ENCODE measurements at regions not wholly inside any gene's neighbourhood (a gene's known extent, or its start where the extent isn't known, plus 50 kb on each side); places are given as distances from the start of the nearest gene placed in this dataset.

DNA sequence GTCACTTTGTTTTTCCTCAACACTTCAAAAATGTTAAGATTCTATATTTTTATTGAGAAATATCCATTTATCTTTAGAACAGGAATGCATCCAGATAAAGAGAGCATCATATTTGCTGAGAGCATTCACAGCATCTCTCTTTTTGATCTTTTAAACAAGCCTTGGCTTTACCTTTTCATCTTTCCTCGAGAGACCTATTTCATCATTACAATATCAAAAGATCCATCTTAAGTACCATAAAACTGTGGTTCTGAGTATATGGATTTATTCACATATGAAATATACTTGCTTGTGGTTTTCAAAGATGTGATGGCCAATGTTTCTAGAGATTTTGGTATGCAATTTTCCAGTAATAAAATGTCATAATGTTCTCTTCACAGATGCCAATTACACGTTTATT lies 1140.9 kb downstream of the GATA3 start:
- no peak for DNase-seq (ENCODE audit: low read depth, low spot score)

DNA sequence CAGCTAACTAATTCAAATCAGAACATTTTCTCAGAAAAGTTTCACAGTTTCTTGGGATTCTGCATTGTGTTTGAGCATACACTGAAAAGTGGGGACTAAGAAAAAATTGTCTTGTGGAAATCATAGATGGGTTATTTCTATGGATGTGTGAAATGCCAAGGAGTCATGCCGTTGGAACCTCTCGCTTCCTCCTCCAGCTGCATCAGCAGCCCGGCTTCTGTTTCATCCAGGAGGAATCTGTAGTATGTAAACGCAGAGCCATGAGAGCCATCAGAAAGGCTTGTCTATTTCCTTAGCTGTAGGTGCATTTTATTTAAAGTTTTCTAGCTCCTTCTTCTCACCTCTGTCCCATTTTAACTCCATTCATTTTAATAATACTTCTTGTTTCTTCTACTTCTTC lies 1144.1 kb downstream of the GATA3 start:
- no peak for DNase-seq (ENCODE audit: low read depth, low spot score)

DNA sequence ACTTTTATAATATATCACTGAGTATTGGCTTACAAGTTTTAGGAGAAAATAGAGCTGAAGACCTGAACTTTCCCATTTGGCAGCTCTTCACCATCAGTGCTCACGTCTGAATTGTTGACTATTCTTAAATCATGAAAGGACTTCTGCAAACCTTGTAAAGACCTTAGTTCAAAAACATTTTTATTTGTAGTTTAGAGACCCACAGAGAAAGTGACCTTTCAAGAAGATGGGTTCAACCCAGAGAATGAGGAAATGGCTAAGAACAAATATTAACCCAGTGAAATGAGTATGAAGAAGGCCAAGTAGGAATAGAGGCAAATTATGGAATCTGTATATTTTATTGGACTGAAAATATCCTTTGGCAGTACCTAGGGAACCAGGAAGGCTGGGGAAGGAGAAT lies 1151.1 kb downstream of the GATA3 start:
- no peak for DNase-seq (ENCODE audit: low read depth, low spot score)

DNA sequence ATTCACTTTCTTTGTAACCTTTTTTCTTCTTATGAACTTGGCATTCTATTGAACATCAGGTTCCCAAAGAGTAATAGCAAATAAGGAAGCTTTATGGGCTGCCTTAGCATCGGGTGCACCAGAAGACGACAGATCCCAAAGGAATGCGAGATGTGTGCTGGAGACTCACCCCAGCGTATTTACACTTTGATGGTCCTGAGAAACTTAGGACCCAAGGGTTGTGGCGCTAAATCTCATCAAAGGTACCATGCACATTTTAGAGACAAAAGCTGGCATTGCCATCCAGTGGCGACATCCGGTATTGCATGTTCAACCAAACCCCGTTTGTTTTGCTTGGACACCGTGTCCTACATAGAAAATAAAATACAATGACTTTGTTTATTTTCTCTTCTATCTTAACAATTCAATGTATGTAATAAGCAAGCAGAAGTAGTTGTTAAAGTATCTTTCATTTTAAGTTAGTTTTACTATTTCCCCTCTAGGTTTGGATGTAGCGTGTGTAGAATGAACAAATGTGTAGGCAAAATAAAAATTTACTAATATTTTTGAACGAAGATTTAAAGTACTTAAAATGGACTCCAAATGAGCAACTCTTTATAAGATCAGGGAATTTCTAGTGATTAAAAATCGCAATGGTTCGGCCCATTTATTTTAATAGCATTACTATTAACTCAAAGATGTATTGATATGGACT lies 1154.8 kb downstream of the GATA3 start:
- peak; percentile 78 for DNase-seq (ENCODE audit: low read depth, low spot score)

DNA sequence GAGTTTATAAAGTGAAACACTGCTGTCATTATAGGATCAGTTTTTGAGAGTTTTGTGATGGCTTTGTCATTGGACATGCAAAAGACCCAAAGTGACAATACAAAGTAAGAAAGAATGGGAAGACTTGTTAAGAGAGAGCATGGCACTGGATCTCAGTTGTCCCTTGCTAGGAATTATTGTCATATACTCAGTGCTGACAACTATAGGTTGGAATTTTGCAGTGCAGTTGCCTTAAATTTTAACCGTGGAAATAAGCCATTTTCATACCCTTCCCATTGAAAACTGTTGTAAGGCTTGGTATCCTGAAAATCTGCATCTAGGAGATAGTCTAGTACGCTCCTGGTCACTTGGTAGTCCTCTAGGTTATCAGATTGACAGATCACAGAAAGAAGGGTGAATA lies 1156.7 kb downstream of the GATA3 start:
- no peak for DNase-seq (ENCODE audit: low read depth, low spot score)

DNA sequence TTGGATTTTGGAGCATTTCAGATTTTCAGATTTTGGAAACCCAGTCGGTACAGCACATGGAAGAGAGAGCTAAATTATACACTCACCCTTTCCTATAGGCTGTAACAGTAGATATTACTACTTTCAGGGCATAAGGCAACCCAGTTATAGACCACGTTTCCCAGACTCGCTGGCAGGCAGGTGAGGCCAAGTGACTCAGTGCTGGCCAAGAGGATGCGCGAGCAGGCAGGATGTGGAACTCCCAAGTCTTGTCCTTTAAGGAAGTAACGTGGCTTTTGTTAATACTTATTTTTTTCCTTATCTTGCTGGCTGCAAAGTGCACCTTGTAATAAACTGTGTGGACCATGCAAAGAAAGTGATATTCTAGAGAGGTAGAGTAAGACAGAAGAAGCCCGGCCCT lies 1160.1 kb downstream of the GATA3 start:
- no peak for DNase-seq (ENCODE audit: low read depth, low spot score)

DNA sequence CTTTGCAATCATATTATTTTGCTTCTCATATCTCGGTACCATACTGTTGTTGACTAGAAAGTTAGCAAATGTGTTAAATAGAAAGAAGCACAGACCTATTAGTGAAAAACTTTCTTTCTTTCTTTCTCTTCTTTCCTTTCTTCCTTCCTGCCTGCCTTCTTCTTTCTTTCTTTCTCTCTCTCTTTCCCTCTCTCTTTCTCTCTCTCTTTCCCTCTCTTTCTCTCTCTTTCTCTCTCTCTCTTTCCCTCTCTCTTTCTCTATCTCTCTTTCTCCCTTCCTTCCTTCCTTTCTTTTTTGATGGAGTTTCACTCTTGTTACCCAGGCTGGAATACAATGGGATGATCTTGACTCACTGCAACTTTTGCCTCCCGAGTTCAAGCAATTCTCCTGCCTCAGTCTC lies 1160.6 kb downstream of the GATA3 start:
- DNase-seq (ENCODE audit: low read depth, low spot score) = no peak

DNA sequence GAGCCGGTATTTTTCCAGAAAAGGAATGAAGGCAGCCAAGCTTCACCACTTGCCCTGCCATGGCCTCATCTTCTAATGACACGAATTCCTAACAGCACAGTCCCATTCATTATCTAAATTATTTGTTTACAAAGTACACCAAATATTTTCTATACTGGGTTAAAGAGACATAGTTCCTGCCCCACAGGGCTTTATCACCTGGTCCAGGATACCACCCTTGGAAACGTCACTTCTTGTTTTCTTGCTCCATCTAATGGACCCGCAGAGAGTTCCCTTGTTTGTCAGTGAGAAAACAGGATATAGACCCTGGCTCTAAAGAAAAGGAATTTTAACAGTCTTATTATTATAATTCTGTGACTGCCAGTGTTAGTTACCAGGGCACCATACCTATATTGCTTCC lies 1165.4 kb downstream of the GATA3 start:
- DNase-seq (ENCODE audit: low read depth, low spot score) = no peak

DNA sequence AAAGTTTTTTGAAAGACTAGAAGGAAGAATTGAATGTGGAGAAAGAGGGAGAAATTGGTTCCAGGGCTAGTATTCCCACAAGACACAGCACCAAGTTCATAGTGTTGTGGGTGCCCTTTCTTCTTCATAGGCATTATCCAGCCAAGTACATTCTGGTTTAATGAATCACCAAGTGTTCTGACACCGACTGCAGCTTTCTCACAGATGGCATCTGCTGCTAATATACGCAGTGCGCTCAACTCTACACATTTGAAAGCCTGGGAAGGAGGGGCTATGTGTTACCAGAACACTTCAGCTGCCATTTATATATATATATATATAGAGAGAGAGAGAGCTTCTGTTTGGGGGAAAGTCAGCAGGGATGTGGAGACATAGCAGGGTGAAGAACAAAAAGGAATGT lies 1168.4 kb downstream of the GATA3 start:
- no peak for DNase-seq (ENCODE audit: low read depth, low spot score)

DNA sequence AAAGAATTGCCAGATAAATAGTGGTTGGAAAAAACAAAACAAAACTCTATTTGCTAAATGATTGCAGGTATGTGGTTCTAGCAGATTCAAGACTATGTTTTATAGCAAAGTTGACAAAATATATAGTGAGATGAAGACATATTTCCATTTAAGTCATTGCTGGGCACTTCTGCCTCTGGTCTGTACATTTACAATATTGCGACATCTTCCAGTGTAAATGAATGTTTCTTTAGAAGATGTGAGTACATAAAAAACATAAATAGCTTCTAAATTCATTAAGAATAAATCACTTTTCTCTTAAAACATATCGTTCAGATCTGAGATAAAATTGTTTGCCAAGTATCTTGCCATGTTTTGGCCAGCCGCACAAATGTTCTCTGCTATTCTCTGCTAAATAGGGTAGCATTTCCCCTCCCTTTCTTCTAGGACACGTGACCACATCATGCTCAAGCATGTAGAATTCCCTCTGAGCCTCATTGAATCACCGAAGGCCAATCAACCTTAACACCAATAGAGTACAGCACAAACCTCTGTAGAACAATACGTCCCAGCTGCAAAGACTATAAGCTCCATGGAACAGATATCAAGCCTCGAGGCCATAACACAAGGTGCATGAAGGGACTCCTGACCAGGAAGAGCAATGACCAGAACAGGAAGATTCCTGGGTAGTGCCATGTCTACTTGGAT lies 1173.3 kb downstream of the GATA3 start:
- no peak for DNase-seq (ENCODE audit: low read depth, low spot score)

DNA sequence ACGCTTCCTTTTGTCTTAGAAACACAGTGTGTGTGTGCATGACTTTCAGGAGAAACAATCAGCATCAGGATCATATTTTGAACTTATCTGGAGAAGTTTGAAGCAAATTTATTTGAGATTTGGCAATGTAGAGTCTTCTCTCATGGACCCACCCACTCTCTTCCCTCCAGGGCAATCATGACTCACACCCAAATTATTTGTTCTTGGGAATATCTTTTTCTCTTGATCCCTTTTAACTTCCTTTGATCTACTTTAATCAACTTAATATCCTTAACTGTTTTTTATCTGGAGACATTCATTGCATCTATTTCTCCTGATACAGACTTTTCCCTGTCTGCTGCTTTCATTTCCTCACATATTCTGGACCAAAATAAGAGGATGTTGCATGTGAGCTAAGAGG lies 1174.3 kb downstream of the GATA3 start:
- DNase-seq (ENCODE audit: low read depth, low spot score) = no peak

DNA sequence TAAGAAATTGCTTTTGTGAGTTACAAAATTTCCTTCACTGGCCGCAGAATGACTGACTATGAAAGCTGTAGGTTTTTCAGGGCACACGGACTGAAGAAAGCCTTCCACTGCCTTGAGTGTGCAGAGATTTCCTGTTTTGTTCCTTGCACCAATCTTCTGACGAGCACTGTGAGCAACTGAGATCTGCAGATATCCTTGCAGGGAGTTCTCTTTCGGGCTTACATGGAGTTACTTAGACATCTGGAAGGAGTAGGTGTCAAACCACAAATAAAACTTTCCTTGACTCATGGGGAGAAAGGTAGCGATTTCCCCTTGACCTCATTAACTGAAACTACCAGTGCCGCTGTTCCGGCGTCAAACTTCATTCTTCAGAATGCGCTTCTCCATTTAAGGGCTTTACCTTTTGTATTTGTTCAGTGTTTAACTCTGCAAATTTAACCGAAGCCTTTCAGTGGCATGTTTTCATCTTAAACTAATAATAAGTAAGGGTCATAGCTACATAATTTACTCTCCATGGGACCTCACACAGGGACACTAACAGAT lies 1175.3 kb downstream of the GATA3 start:
- DNase-seq (ENCODE audit: low read depth, low spot score) = no peak

DNA sequence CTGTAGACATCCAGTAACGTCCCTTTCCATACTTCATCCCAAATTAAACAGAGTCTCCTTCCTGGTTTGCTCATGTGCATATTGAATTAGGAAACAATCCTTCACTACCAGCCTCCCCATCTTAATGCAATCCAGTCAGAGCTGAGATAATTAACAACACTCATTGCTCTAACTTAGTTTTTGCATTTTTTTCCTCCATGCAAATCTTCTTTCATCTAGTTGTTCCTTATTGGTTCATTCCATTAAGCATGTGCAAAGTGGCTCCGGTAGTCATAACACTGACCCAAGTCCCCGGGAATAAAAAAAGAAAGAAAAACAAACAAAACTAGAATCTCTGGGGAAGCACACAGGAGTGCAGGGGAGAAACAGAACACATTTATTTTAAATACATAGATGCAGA lies 1176.1 kb downstream of the GATA3 start:
- no peak for DNase-seq (ENCODE audit: low read depth, low spot score)

DNA sequence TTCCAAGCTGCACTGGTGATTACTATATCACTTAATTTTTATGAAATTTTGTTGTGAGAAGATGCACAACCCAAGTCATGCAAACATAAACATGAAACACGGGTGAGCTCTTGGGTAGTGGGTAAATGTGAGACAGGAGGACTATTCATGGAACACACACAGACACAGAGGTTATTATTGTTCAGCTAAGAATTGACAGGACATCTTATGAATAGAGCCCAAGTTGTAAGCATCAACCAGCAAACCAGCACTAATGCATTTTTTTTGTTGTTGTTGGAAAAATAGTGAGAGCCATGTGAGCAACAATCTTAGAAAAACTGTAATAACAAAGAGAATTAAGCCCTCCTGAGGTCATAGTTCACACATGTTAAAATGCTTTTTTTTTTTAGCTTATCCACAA lies 1179.7 kb downstream of the GATA3 start:
- DNase-seq (ENCODE audit: low read depth, low spot score) = no peak

DNA sequence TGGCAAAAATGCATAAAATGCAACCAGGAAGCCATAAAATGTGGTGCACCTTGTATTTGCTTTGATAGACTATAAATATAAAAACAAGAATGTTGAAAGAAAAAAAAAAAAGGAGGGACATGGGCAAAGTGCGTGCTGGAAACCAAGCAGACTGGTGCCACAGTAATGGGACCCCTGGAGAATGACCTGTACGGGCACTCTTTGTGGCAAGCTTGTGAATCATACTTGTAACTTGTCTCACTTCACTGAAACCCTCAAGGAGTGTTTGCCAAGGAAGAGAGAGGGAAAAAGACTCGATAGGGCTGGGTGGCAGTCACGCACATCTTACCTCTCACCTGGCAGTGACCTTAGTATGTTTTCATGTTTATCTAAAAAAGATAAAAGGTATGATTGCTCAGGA lies 1183.6 kb downstream of the GATA3 start:
- no peak for DNase-seq (ENCODE audit: low read depth, low spot score)

DNA sequence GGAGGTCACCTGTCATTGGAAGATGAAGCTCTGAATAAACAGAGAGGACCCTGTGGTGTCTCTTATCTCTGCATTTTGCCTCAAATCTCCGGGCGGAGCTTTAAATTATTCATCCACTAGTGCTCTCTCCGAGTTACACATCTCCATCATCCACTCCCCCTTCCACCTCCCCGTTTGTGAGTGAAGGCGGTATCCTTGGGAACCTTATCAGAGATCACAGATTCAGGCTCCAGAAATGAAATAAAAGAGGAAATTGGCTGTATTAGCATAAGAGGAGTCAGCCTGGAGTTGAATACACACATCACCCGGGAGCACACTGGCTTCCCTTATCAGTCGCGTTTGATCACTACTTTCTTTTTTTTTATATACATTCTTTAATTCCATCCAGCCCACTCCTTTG lies 1184.8 kb downstream of the GATA3 start:
- DNase-seq (ENCODE audit: low read depth, low spot score) = no peak

DNA sequence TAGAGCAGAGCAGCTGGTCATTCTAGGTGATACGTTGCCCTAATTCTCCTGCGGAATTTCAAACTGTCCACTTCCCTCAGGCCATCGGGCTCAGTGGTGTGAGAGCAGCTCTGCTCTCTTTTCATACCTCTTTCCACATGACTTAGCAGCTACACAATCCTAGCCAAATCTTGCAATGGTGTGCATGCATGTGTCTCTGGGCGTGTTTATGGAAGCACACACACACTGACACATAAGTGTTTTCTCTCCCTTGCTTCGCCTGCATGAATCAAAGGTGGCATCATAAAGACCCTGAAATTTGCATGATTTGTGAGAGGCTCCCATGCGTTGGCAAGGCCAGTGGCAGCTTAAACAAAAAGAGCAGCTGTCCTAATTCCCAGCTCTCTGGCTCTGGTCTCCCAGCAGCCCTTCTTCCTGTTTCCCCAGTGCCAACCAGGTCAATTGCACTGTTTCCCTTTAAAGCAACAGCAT lies 1189.5 kb downstream of the GATA3 start:
- DNase-seq (ENCODE audit: low read depth, low spot score) = peak; percentile 8

DNA sequence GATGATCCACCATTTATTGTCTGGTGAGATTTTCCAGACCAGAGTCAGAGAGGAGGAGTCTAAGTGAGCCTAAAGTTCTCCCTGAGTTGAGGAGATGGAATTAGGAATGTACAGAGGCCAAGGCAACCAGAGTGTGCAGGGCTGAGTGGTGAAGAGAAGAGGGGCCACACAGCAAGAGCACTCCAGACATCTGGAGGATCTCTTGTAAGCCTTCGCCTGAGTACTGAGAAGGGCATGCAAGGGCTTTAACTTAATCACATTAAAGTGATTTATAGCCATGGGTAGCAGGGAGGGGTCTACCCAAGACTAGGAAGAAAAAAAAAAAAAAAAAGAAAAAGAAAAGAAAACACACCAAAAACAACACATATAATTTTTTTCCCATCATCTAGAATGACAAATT lies 1190.4 kb downstream of the GATA3 start:
- peak; percentile 26 for DNase-seq (ENCODE audit: low read depth, low spot score)

DNA sequence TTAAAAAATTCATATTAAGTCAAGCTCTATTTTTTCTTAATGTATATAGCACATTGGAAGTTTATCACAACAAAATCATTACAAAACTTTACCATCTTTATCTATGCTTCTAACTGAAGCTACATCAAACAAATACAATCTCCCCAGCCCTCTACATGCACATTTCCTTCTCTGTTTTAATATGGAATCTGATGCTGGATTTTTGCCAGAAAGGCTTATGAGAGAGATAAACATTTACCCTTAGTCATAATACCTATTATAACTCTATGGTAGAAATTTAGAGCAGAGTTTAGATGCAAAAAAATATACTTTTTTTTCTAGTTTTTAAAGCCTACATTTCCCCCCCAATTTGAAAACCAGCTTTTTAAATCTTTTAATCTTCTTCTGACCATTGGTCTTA lies 1198.6 kb downstream of the GATA3 start:
- no peak for DNase-seq (ENCODE audit: low read depth, low spot score)

DNA sequence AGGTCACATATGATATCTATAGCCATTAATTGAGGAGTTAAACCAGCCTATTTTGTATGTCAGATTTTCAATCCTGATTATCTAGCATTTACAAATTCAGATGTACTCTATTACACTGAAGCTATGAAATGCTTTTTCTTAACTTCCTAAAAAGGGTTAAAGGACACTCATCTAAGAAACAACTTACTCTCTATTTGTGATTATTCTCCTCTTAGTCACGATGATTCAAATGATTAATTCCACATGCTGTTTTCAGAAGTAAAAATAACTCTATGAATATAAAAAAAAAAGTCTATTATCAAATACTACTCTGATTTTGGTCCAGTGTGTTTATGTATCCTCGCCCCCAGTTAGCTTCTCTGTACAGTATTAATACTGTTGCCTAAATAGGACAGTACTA lies 1199.9 kb downstream of the GATA3 start:
- DNase-seq (ENCODE audit: low read depth, low spot score) = no peak

DNA sequence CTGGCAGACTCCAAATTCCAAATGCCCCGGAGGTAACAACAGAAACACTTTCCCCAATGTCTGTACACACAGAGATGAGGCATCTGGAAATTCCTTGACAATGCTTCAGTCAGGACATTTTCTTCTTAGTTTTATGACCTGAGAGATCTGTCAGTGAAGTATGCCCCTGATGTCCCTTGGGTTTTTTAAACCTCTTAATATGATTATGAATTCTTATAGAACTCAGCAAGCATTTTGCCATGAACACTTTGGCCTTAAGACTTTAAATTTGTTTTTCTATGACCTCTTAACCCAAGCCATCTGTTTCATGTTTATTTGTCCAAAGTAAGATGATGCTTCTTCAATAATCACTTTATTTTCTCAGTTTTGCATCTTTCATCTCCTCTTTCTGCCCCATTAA lies 1206.2 kb downstream of the GATA3 start:
- DNase-seq (ENCODE audit: low read depth, low spot score) = peak; percentile 3

DNA sequence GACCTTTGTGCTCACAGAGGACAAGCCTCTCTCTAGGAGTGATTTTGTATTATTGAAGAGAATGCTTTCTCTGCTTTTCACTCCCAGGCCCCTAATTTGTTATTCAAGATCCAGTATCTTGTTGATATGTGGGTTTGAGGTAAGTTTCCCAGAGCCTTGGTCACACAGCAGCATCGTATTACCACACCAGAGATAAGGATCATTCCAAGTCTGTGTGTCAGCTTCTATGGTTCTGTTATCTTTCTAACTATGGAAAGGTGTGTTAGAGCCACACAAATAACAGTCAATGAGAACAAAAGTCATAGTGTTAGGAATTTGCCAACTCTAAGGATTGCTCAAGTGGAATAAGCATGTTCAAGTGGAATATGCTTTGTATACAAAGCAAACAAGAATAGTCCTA lies 1208.3 kb downstream of the GATA3 start:
- DNase-seq (ENCODE audit: low read depth, low spot score) = peak; percentile 3

DNA sequence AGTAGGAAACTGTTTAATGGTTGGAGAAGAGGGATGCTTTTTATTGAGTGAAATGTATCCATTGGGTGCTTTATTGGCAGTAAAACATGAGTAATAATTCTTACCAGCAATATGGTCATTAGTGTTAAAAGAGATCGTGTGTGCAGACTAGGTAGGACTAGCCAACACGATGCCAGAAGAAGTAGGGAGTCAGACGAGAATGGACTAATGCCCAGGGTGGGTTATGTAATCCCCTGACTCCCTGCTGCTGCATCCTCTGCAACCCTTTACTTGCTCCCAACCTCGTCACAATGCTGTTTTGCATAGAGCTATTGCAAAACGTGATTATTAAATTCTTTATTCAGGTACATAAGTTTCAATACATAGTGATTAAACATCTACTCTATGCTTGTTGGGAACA lies 1213.7 kb downstream of the GATA3 start:
- DNase-seq (ENCODE audit: low read depth, low spot score) = no peak
